K562 (cell line): ENCODE measurements at regions not wholly inside any gene's neighbourhood (a gene's known extent, or its start where the extent isn't known, plus 50 kb on each side); places are given as distances from the start of the nearest gene placed in this dataset.

Experiments used
- ARNT ChIP-seq, 2 experiments: fragments of 450-650 bp; IDR thresholded peaks; 2 replicates each; pipeline ENCODE4 v1.6.1; 2016; ENCODE audit warnings: mild to moderate bottlenecking in 1 of 2
- CTCF ChIP-seq, 3 experiments: IDR thresholded peaks in 2 of 3; conservative IDR thresholded peaks in 1 of 3; 2 replicates each; pipeline ENCODE4 v1.5.1; 2011 to 2012; ENCODE audit warnings: low read length in 3 of 3, mild to moderate bottlenecking in 3 of 3, control low read depth in 2 of 3, improper control_type of control experiment in 1 of 3, inconsistent platforms in 1 of 3, low read depth in 1 of 3, mixed read lengths in 1 of 3, moderate library complexity in 1 of 3; ENCODE audit not compliant: insufficient read depth in 2 of 3
- FOXK1 ChIP-seq: sonication (generic); formaldehyde crosslinking; IDR thresholded peaks from 2 replicates; pipeline ENCODE4 v1.8.0; 2022; ENCODE audit warnings: missing genetic modification reagents, mild to moderate bottlenecking, borderline replicate concordance
- ZNF212 ChIP-seq: fragments of 450-650 bp; formaldehyde crosslinking; IDR thresholded peaks from 2 replicates; pipeline ENCODE4 v1.4.0; 2020; ENCODE audit warnings: mild to moderate bottlenecking

GRCh38 chr14:55957950-55958349 is 160.3 kb upstream of the PELI2 start:
- TF ChIP-seq CTCF (IDR thresholded peaks at IDR 0.05 in 2 of 3, conservative IDR thresholded peaks at IDR 0.05 in 1 of 3; ENCODE audit: insufficient read depth in 2 of 3, low read depth in 1 of 3, low read length in 3 of 3) (no peak), FOXK1 (CRISPR knock-in tag) (no peak), ARNT (IDR thresholded peaks at IDR 0.05) (no peak), ZNF212 (CRISPR knock-in tag) (no peak)
